UCSD-AML1 (cell line): ENCODE measurements at regions not wholly inside any gene's neighbourhood (a gene's known extent, or its start where the extent isn't known, plus 50 kb on each side); places are given as distances from the start of the nearest gene placed in this dataset.
"Not testable (repeated sequence)": the region's sequence is repeated elsewhere in the genome, so short reads cannot be mapped to it uniquely, and the experiment has no call there.

Source experiments
- DNase-seq: peaks from one replicate; lab custom pipeline; 2025; ENCODE audit not compliant: unreplicated experiment; lab: John Stamatoyannopoulos, UW

DNA sequence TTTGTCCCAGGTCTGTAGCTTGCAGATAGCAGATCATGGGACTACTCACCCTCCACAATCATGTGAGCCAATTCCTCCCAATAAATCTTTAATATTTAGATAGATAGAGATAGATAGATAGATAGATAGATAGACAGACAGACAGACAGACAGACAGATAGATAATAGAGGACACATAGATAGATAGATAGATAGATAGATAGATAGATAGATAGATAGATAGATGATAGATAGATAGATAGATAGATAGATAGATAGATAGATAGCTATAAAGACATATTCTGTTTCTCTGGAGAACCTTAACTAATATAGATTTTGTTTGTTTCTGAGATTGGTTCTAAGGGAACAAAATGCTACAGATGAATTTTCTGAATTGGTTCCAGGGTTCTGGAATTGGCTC, 82.3 kb upstream of the PRDX6 start:
- not testable (repeated sequence) for DNase-seq

GRCh38 chr1:173395762-173396161, 81.4 kb upstream of the PRDX6 start:
- no peak for DNase-seq

DNA sequence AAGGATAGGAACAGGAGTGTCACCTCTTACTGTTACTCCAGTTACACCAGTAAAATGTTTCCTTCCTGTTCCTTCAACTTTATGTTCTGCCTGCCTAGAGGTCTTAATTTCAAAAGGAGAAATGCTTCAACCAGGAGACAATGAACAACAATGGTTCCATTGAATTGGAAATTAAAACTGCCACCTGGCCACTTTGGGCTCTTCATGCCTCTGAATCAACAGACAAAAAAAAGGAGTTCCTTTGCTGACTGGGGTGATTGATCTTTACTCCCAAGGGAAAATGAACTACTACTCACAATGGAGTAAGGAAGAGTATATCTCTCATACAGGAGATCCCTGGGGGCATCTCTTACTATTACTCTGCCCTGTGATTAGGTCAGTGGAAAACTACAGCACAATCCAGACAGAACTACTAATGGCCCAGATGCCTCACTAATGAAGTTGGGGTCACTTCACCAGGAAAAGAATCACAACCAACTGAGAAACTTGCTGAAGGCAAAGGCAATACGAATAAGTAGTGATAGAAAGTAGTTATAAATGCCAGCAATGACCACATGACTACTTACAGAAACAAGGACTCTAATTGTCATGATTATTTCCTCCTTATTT, 76.6 kb upstream of the PRDX6 start:
- DNase-seq, result no peak

GRCh38 chr1:173403996-173404395, 73.1 kb upstream of the PRDX6 start:
- DNase-seq, result no peak

DNA sequence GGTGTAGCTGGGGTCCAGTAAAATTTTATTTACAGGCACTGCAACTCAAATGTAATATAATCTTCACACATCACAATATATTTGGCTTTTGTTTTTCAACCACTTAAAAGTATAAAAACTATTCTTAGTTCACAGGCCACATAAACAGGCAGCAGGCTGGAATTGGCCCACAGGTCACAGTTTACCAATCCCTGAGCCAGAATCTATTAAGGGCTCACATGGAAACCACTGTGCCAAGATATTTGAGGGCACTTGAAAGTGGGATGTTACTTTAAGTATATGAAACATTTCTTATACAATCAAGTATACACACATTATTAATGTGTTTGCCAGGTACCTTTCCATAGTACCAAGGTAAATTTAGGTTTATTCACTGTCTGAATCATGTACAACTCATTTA, 71.9 kb upstream of the PRDX6 start:
- no peak for DNase-seq

DNA sequence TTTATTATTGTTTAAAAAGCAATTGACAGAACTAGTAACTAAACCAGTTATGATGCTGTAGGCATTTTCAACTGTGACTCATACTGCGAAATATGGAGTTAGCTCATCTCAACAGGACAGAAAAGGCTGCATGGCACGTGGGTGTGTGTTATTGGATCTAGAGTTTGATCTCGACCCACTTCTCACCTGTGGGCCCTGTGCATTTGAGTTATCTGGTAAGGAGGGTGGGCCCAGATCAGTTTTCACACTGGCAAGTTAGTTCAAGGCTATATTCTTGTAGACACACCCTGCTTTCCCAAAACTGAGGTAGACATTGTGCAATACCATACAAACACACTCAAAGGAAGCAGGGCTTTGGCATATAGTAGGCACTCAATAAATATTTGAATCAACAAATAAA, 71.3 kb upstream of the PRDX6 start:
- no peak for DNase-seq

DNA sequence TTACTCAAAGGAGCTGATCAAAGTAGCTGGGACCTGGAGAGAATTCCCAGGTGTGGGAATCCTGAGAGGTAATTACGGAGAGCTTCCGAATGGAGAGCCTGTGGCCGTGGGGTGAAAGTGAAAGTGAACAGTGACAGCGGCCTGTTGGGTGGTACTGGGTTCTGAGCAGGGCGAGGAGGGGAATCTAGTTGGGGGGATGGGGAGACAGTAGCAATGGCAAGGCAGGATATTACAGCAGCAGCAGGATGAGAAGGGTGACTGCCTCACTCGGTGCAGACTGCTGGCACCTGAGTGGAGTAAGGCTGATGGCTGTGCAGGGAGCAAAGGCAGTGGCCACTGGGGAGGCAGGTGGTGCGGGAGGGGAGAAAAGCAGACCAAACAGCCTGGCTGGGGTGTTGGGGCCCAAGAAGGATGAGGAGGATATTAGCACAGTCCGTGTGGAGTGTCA, 70.3 kb upstream of the PRDX6 start:
- no peak for DNase-seq

- DNase-seq, result no peak
These were observed 69.3 kb upstream of the PRDX6 start for GRCh38 chr1:173407846-173408245.

DNA sequence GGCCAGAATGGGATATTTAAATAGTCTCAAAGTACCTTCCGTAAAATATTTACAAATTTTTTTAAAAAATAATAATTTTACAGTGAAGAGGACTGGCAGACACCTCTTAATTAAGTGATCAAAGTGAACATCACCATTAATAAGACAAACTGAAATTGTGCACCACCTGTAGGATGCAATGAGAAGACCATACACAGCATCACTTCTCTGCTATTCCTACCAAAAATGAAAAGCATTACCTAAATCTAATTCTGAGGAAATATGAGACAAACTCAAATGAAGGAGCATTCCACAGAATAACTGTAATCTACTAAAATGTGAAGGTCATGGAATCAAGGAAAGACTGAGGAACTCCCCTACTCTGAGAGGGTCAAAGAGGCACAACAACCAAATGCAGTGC, 68.2 kb upstream of the PRDX6 start:
- no peak for DNase-seq

- DNase-seq, result peak; percentile 69
These were observed 67.5 kb upstream of the PRDX6 start for GRCh38 chr1:173409613-173410012.

GRCh38 chr1:173410133-173410793, 66.9 kb upstream of the PRDX6 start:
- no peak for DNase-seq

- DNase-seq, result peak; percentile 36
These were observed 66.3 kb upstream of the PRDX6 start for GRCh38 chr1:173410794-173411236.

- DNase-seq, result no peak
These were observed 65.0 kb upstream of the PRDX6 start for GRCh38 chr1:173411835-173412742.

GRCh38 chr1:173413271-173413707, 63.8 kb upstream of the PRDX6 start:
- no peak for DNase-seq

DNA sequence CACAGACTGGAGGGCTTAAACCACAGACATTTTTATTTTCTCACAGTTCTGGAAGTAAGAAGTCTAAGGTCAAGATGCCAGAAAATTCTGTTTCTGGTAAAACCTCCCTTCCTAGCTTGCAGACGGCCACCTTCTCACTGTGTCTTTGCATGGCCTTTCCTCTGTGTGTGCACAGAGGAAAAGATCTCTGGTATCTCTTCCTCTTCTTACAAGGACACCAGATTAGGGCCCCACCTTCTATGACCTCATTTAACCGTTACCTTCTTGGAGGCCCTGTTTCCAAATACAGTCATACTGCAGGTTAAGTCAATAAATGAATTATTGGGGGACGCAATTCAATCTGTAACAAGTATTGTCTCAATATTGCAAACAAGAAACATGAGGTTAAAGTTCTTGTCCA, 63.0 kb upstream of the PRDX6 start:
- no peak for DNase-seq

DNA sequence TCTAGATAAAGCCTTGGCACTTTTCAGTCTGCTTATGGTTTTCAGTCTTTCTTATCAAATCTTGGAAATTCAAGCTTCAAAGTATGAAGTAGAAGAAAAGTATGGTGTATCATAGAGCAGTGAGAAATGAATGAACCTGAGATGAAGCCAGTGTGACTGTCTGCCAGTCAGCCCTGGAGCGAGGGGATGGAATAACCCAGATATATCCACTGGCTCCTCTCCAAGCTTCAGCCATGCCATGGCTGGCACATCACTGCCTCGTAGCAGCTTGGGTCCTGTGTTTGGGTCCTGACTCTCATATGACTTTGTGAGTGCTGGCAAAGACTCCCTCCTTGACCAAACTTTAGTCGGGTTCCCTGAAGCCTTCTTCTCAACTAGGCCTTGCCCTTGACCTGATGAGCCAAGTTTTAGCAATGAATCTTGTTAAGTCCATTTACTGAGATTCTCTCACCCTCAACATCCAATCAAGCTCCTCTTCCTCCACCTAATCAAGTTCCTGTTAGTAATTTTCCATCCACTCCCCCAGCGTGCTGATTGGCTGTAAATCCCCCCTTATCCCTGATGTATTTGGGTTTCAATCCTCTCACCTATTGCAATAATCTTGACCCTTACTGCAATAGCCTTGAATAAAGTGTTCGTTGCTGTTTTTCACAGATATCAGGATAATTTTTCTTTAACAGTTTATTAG, 62.5 kb upstream of the PRDX6 start:
- DNase-seq, result no peak

GRCh38 chr1:173415490-173415889, 61.6 kb upstream of the PRDX6 start:
- DNase-seq, result no peak

- DNase-seq, result no peak
These were observed 61.2 kb upstream of the PRDX6 start for GRCh38 chr1:173415905-173416450.

GRCh38 chr1:173417563-173417962, 59.6 kb upstream of the PRDX6 start:
- DNase-seq, result no peak

DNA sequence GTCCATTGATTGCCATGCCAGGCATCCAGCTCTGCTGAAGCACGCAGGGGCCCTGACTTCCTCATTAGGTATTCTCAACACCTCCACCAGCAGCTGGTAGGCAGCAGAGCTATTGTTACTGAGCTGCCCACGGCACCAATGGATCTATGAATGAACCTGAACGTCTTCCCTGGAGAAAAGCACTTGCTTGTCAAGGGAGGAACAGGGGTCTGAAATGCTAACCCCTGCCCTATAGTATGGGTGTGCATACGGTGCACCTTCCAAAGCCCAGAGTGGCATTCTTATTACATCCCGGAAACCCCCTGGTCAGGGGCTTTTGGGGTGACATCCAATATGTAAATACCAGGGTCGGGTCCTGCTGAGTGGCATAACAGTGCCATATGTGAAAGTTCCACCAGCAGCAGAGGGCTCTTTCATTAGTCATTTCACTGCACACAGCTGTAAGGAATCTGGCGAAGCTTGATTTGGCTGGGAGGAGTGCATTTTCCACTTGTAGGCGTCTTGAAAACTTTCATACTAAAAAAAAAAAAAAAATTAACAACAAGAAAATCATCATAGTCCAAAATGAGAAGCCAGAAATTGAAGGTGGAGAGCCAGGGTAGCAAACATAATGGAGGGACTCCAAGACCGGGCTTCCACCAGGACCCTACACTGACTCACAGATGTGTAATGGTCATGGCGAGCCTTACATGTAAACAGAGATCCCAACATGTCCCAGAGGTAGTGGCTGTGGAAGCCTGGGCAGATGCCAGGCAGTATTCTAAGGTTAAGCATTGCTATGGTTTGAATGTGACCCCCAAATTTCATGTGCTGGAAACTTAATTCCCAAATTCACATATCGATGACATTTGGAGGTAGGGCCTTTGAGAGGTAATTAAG, 58.8 kb upstream of the PRDX6 start:
- DNase-seq, result no peak
